DMS 273 (cell line): ENCODE measurements at regions not wholly inside any gene's neighbourhood (a gene's known extent, or its start where the extent isn't known, plus 50 kb on each side); places are given as distances from the start of the nearest gene placed in this dataset.
"Not testable (repeated sequence)": the region's sequence is repeated elsewhere in the genome, so short reads cannot be mapped to it uniquely, and the experiment has no call there.

Experiments
- DNase-seq: peaks from one replicate; lab custom pipeline; 2025; ENCODE audit not compliant: unreplicated experiment; lab: John Stamatoyannopoulos, UW

DNA sequence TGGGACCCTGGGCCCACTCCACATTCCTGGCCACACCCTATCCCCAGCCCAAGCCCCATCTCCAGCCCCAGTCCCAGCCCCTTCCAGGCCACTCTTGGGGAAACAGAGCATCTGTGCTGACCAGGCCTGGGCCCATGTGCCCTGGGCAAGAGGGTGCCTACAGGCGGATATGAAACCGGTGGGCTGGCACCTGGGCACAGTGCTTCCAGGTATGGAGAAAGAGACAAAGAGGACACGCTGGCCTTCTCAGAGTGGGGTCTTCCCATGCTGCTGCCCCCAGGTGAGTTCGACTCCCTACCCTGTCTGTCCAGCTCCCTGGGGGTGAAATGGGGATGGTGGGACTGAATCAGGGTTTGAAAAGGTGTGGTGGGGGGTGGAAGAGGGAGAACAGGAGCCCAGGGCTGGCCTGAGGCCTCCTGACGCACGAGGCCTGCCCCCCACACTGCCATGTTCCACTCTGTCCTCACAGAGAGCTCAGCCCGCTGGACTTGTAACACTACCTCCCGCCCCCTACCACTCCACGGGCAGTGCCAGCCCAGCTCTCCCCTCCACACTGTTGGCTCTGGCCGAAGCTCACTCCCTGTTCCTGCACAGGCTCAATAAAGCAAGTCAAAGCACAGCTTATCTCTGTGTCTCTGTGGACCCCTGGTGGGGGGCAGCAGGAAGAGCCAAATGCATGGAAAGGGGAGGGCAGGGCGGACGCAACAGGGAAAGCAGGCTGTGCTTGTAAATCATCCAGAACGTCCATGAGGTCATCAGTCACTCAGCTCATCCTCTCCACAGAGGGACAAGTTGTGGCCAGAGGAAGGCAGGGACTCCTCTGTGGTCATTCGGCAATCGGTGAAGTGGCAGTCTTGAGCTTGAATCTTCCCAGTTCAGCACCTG, 71.1 kb upstream of the TMEM97 start:
- DNase-seq = peak; percentile 39

DNA sequence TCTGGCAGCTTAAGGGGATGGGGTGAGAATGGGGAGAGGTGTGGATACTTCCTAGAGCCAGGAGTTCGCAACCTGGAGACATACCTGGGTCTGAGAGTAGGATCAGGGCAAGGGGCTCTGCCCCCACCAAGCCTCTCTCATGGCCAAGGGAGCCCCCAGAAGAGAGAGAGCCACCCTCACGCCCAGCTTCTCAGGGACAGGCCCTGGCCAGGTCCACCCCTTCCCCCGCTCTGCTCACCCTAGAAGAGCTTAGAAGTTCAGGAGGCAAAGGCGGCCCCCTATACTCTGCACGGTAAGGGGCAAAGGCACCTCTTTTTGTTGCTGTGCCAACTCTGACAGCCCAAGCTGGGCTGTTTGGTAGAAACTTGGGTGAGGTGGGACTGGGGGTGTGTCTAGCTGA, 69.3 kb upstream of the TMEM97 start:
- no peak for DNase-seq

DNA sequence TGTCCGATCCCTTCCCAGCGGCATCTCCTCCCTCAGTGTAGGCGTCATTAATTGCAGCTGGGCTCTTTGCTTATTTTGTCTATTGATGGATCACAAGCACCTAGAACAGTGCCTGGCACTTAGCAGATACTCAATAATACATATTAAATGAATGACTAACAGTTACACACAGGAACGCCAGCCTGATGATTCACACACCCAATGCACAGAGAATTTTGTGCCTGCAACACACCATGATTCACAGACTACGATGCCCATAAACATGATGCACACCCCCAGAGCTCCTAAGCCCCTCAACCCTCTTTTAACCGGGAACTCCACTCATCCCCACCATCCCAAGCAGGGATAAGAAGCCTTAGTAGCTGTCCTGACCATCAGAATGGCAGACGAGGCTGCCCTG, 66.6 kb upstream of the TMEM97 start:
- no peak for DNase-seq

DNA sequence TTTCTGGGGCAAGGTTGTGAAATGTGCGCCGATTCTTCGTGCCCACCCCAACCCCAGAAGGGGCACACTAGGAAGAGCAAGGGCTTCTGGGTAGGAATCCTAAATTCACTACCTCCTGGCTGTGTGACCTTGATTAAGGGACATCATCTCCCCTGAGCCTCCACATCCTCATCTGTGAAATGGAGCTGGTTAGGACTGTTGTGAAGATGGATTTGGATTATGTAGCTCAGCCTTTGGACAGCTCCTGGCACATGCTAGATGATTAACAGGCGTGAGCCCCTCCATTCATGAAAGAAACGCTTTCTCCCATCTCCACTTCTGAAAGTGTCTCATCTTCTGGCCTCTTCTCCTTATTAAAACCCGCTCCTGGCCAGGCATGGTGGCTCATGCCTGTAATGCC, 65.3 kb upstream of the TMEM97 start:
- no peak for DNase-seq

DNA sequence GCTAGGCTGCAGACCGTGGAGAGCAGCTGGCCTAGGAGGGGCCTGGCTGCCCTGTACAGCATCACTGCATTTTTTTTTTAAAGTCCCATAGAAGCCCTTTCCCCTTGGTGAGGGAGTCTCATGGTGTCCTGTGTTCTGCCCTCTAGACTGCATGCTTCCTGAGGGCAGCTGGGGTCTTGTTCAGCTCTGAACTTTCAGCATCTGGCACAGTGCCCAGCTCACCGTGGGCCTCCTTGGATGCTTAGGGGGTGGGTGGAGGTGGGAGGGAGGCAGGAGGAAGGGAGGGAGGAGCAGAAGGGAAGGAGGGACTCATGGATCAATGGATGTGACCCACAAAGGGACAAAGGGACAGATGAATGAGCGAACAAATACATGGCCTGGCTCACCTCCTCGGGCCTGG, 63.4 kb upstream of the TMEM97 start:
- DNase-seq = no peak

DNA sequence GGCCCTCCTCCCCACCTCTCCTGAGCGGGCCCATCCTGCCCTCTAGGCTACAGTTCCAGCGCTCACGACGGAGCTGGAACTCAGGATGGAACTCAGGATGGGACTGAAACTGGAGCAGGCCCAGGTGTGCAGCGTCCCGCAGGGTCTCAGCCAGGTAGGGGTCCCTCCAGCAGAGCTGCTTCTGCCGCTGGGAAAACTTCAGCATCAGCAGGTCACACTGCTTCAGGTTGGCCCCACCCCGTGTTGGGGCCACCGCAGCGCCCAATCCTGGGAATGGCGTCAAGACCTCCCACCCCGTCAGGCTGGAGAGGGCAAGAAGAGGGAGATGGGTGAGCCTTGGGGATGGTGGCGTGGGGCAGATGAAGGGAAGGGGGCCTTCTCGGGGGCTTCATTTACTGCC, 62.6 kb upstream of the TMEM97 start:
- no peak for DNase-seq

DNA sequence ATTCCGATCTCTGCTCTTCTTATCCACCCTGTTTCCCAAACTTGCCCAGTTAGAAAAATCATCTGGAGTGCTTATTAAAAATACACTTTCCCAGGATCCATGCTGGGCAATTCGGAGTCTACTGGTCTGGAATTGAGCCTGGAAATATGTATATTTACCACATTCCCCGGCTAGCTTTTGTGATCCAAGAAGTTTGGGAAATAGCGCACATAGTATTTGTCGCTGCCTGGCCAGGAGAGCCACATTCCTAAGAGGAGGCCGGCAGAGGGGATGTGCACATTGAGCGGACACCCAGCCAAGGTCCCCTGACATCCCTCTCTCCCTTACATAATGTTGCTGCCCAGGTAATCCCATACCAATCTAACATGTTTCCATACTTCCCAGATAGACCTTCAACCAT, 62.1 kb upstream of the TMEM97 start:
- no peak for DNase-seq

DNA sequence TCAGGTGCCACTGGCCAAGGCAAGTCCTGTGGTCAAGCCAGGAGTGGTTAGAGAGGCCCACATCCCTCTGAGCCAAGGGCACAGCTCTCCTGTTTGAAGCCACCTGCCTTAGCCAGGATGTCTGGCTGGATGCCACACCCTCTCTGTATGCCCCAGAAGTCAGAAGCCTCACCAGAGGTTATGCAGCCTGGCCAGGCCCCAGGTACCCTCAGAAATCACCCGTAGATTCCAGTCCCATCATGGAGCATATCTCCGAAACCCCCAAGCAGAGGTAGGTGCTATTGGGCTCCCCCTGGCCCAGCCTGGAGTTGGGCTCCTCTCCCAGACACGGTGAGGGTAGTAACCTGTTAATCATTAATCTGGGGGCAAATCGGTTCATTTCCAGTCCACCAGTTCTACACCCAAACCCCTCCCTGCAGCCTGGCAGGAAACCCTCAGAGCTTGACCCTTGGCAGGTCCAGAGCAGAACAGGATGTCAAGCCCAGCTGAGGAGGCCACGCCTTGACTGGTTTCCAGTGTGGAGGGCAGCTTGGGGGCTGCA, 60.6 kb upstream of the TMEM97 start:
- DNase-seq = no peak

DNA sequence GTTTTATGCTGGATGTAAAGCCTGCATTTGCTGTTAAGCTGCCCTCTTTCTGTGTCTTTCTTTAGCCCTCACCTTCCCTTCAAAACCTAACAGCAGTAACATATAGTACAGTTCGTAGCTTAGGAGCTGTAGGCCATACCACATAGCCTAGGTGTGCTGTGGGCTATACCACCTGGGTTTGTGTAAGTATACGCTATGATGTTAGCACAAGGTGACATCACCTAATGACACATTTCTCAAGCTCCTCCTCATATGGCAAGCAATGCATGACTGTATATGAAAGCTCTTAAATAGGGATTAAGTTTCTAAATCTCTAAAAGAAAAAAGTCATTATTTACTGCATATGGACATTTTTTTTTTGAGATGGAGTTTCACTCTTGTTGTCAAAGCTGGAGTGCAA, 57.8 kb upstream of the TMEM97 start:
- no peak for DNase-seq

DNA sequence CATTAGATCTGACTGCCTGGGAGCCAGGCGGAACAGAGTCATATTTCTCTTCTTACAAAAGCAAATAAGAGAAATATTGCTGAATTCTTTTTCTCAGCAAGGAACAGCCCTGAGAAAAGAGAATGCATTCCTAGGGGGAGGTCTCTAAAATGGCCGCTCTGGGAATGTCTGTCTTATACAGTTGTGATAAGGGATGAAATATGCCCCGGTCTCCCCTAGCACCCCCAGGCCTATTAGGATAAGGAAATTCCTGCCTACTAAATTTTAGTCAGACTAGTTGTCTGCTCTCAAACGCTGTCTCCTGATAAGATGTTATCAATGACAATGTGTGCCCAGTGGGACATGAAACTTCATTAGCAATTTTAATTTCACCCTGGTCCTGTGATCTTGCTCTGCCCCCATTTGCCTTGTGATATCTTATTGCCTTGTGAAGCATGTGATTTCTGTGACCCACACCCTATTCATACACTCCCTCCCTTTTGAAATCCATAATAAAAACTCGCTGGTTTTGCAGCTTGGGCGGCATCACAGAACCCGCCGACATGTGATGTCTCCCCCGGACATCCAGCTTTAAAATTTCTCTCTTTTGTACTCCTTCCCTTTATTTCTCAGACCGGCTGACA, 56.8 kb upstream of the TMEM97 start:
- peak; percentile 29 for DNase-seq

DNA sequence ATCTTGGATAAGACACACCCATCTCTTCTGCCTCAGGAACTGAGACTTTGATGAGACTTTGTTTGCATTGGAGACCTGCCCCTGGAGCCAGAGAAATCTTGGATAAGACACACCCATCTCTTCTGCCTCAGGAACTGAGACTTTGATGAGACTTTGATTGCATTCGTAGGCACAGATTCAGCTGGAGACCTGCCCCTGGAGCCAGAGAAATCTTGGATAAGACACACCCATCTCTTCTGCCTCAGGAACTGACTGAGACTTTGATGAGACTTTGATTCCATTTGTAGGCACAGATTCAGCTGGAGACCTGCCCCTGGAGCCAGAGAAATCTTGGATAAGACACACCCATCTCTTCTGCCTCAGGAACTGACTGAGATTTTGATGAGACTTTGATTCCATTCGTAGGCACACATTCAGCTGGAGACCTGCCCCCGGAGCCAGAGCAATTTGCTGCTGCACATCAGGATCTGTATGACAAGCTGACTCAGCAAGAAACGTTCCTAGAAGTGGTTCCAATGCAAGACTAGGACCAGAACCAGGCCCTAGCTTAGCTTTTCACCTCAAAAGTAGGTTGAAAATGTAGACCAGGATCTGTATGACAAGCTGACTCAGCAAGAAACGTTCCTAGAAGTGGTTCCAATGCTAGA, 54.0 kb upstream of the TMEM97 start:
- not testable (repeated sequence) for DNase-seq

DNA sequence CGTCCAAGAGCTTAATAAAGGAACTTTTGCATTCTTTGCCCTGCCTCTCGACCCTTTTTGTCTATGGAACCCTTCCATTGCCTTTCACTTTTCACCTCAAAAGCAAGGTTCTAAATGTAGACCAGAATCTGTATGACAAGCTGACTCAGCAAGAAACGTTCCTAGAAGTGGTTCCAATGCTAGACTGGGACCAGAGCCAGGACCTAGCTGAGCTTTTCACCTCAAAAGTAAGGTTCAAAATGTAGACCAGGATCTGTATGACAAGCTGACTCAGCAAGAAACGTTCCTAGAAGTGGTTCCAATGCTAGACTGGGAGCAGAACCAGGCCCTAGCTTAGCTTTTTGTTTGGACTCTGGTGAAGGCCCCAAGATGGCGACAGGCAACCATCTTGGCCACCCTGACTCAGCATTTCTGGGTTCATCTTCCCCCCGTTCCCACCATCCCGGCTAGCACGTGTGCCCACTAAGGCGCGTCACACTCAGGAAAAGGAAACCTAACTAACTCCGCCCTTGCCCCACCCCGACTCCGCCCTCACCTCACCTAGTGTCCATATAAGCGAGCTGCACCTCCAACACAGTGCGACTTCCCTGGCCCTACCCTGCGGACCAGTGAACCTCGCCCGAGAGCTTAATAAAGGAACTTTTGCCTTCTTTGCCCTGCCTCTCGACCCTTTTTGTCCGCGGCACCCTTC, 53.0 kb upstream of the TMEM97 start:
- not testable (repeated sequence) for DNase-seq

DNA sequence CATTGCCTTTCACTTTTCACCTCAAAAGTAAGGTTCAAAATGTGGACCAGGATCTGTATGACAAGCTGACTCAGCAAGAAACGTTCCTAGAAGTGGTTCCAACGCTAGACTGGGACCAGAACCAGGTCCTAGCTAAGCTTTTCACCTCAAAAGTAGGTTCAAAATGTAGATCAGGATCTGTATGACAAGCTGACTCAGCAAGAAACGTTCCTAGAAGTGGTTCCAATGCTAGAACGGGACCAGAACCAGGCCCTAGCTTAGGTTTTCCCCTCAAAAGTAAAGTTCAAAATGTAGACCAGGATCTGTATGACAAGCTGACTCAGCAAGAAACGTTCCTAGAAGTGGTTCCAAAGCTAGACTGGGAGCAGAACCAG, 52.5 kb upstream of the TMEM97 start:
- DNase-seq = not testable (repeated sequence)

DNA sequence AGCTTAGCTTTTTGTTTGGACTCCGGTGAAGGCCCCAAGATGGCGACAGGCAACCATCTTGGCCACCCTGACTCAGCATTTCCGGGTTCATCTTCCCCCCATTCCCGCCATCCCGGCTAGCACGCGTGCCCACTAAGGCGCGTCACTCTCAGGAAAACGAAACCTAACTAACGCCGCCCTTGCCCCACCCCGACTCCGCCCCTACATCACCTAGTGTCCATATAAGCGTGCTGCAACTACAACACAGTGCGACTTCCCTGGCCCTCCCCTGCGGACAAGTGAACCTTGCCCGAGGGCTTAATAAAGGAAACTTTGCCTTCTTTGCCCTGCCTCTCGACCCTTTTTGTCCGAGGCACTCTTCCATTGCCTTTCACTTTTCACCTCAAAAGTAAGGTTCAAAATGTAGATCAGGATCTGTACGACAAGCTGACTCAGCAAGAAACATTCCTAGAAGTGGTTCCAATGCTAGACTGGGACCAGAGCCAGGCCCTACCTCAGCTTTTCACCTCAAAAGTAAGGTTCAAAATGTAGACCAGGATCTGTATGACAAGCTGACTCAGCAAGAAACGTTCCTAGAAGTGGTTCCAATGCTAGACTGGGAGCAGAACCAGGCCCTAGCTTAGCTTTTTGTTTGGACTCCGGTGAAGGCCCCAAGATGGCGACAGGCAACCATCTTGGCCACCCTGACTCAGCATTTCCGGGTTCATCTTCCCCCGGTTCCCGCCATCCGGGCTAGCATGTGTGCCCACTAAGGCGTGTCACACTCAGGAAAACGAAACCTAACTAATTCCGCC, 51.9 kb upstream of the TMEM97 start:
- DNase-seq = not testable (repeated sequence)

DNA sequence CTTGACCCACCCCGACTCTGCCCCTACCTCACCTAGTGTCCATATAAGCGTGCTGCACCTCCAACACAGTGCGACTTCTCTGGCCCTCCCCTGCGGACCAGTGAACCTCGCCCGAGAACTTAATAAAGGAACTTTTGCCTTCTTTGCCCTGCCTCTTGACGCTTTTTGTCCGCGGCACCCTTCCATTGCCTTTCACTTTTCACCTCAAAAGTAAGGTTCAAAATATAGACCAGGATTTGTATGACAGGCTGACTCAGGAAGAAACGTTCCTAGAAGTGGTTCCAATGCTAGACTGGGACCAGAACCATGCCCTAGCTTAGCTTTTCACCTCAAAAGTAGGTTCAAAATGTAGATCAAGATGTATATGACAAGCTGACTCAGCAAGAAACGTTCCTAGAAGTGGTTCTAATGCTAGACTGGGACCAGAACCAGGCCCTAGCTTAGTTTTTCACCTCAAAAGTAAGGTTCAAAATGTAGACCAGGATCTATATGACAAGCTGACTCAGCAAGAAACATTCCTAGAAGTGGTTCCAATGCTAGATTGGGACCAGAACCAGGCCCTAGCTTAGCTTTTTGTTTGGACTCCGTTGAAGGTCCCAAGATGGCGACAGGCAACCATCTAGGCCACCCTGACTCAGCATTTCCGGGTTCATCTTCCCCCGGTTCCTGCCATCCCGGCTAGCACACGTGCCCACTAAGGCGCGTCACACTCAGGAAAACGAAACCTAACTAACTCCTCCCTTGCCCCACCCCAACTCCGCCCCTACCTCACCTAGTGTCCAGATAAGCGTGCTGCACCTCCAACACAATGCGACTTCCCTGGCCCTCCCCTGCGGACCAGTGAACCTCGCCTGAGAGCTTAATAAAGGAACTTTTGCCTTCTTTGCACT, 51.0 kb upstream of the TMEM97 start:
- no peak for DNase-seq

DNA sequence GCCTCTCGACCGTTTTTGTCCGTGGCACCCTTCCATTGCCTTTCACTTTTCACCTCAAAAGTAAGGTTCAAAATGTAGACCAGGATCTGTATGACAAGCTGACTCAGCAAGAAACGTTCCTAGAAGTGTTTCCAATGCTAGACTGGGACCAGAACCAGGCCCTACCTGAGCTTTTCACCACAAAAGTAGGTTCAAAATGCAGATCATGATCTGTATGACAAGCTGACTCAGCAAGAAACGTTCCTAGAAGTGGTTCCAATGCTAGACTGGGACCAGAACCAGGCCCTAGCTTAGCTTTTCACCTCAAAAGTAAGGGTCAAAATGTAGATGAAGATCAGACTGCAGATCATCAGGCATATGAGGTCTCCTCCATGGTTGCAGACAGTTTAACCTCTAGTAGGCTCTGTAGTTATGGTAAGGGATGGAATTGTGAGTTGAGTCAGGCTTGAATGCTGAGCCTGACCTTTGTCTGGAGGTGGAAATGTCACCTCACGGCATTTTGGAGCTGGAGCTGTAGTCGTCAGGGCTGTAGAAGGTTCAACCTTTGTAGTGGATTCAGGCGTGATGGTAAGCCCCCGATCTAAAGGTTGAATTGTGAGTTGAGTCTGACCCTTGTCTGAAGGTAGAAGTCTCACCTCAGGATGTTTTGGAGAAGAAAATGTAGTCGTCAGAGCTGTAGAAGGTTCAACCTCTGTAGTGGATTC, 50.2 kb upstream of the TMEM97 start:
- DNase-seq = no peak
